GM19438 (cell line): ENCODE measurements at regions not wholly inside any gene's neighbourhood (a gene's known extent, or its start where the extent isn't known, plus 50 kb on each side); places are given as distances from the start of the nearest gene placed in this dataset.

Source experiments
- ATAC-seq: cut with Tn5 transposase; IDR thresholded peaks from one replicate; pipeline ENCODE4 v1.9.1; 2021; ENCODE audit warnings: low read depth; ENCODE audit not compliant: unreplicated experiment

GRCh38 chr4:110953191-110953590, 330.3 kb upstream of the PITX2 start:
- no peak for ATAC-seq

DNA sequence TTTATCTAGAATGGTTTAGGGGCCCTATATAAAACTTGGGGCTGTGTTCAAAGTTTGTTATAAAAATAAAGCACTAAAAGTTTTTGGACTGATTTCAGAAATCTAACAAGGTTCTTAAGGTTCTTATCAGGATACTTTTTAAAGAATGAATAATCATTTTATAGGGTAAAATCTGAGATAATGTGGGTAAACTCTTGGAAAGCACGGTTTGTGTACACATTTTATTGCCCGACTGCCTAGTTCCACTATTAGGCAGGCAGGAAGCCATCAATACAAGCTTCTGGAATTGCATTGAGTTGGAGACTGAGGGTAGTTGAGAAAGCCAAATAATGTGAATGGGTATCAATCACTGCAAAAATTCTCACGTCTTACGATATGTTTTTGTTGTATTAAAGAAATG, 331.0 kb upstream of the PITX2 start:
- no peak for ATAC-seq

- no peak for ATAC-seq
Observed at GRCh38 chr4:110955748-110956147, 332.9 kb upstream of the PITX2 start.

- ATAC-seq = no peak
Observed at GRCh38 chr4:110959041-110959643, 336.3 kb upstream of the PITX2 start.

GRCh38 chr4:110961066-110961465, 338.2 kb upstream of the PITX2 start:
- ATAC-seq = no peak

- no peak for ATAC-seq
Observed at GRCh38 chr4:110962616-110963015, 339.7 kb upstream of the PITX2 start.

- ATAC-seq = no peak
Observed at GRCh38 chr4:110963662-110964280, 340.9 kb upstream of the PITX2 start.

- ATAC-seq = no peak
Observed at GRCh38 chr4:110967936-110968335, 345.1 kb upstream of the PITX2 start.

GRCh38 chr4:110970642-110971041, 347.8 kb upstream of the PITX2 start:
- ATAC-seq = peak; percentile 65

DNA sequence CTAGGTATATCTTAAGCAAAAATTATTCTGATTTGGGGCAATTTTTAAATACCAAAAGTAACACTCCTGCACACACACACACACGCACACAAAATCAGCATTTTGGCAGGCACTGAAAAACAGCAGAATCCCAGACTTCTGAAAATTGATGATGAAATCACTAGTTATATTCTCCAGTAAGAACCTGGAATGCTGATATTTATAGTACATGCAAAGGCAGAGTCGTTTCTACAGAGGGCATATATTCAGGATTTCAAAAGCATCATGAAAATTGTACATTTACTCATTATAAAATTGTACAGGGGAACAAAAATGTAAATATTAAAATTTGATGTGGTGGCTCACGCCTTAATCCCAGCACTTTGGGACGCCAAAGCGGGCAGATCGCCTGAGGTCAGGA, 352.5 kb upstream of the PITX2 start:
- ATAC-seq = no peak

DNA sequence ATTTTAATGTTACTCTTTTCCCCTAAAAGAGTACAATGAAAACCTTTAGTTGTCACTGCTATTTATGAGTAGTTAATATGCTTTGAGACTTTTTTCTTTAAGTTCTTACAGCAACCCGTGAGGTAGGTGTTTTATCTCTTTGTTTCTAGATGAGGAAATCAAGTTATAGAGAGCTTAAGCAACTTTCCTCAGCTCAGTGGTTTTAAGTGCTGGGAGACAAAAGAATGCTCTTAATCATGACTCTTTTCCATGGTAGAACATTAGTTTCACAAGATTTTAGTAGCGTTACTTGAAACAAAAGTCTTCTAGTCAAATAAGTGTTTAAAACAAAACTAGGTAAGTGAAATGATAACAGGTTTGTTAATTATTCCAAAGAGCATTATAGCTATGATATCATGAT, 354.7 kb upstream of the PITX2 start:
- no peak for ATAC-seq

DNA sequence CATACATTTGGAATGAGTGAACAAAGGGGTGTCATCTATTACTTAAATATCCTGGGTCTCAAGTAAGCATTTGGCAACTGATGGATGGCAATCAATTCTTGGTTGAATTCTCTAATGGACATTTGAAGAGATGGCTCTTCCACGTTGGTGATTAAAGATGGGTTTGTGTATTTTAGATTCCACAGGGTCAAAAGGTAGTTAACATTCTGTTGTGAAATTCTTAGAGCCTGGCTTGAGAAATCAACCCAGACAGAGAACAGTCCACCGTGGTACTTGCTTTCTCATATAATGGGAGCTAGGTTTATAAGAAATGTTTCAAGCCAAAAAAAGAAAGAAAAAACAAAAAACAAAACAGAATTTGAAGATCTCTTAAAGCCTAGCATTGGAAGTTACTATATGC, 355.9 kb upstream of the PITX2 start:
- no peak for ATAC-seq

- ATAC-seq = no peak
Observed at GRCh38 chr4:110982486-110982885, 359.6 kb upstream of the PITX2 start.

DNA sequence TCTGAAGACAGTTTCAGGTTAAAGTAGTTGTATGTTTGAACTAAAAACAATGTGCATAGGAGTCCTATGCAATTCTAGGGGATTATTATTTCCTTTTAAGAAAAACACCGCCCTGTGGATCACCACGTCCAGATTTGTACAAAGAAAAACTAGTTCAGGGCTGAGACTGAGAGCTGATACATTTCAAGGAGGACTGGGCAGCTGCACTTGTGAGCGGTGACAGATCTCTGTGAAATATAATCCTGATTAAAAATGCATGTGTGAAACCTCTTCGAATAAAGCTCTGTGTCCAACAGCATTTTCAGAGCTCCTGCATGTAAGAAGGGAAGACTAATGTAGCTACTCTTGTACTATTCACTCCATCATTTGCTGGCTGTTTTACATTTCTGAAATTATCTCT, 365.8 kb upstream of the PITX2 start:
- ATAC-seq = no peak

DNA sequence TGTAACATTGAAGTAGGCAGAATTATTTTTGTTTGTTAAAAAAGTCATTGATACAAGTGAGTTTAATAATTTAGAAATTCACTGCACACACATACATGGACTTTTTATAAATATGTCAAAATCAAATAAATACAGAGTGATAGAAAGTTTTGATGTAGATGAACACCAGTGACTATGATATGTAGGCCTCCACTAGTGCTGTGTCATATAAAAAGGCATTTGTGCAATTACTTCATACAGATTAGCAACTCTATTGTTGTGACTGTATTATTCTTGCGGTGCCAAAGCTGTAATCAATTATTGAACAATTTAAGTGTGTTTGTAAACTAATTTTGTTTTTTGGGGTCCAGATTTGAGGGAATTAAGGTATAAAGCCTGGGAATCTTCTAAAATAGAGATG, 366.2 kb upstream of the PITX2 start:
- no peak for ATAC-seq

- no peak for ATAC-seq
Observed at GRCh38 chr4:110994781-110995180, 371.9 kb upstream of the PITX2 start.

- ATAC-seq = no peak
Observed at GRCh38 chr4:110998320-110998719, 375.4 kb upstream of the PITX2 start.

DNA sequence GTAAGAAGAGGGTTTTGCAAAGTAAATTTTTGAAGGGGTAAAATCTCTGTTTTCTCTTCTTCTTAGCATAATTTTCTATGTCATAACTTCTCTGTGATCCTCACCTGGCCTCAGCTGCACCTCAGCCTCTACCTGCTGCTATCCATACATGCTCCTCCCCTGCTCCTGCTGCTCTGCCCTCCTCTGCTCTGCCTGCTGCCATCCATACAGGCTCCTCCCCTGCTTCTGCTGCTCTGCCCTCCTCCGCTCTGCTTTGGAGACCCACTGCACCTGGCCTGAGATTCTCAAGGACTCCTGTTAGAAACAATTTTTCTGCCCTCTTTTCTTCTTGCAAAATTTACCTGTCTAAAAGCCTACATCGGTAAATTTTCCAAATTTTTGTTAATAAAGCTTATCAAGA, 388.6 kb upstream of the PITX2 start:
- ATAC-seq = no peak

DNA sequence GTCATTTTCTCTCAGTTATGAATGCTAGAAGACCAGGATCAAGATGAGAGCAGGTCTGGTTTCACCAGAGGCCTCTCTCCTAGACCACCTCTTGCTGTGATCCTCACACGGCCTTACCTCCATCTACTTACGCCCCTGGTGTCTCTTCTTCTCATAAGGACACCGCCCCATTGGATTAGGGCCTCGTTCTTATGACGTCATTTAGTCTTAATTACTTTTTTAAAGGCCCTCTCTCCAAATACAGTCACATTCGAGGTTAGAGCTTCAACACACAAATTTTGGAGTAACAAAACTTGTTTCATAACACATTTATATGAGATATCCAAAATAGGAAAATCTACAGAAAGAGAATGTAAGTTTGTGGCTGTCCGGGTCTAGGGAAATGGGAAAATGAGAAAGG, 391.0 kb upstream of the PITX2 start:
- ATAC-seq = no peak

DNA sequence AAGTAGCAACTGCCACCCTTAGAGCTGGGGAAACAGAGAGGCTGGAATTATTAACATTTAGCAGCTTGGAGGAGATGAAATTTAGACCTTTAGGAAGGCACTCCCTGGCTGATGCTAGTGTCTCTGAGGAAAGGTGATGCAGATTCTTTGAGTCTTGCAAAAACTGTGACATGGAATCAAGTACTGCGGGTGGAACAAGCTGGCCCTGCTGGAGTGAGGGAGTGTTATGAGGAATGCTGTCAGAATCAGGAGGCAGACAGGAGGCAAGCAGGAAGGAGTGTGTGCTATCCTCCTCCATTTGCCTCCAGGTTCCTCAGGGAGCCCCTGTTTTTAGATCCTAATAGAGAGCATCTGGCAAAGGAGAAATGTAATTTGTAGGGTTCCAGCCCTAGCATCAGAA, 391.7 kb upstream of the PITX2 start:
- ATAC-seq = no peak

GRCh38 chr4:111016416-111016815, 393.5 kb upstream of the PITX2 start:
- no peak for ATAC-seq

- no peak for ATAC-seq
Observed at GRCh38 chr4:111018216-111018615, 395.3 kb upstream of the PITX2 start.

DNA sequence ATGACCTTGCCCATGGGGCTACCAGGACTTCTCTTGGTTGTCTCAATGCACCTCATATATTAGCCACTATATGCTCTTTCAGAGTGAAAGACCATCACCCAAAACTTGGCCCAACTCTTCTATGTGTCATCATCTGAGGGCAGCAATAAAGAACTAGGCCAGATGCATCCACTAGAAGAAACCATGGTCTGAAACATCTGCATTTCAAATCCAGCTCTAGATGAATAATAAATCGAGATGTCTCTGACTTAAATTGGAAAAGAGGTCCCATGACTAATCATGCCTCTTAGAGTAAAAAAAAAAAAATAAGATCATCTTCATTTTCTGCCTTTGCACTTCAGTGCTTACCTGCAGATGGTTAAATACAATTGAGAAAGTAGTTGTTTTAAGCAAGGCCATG, 397.6 kb upstream of the PITX2 start:
- ATAC-seq = no peak
